A549 (cell line): ENCODE measurements at regions not wholly inside any gene's neighbourhood (a gene's known extent, or its start where the extent isn't known, plus 50 kb on each side); places are given as distances from the start of the nearest gene placed in this dataset.
A peak's percentile ranks its signal among the peaks of the same experiment; 100 is the strongest.

Experiments used
- ATAC-seq, 2 experiments: fragments of 200-7000 bp in 1 of 2; fragments of >200 bp in 1 of 2; cut with Nextera tagmentation in 1 of 2; cut with Tn5 transposase in 1 of 2; 3 replicates each; pipeline versions ENCODE4 v1.8.0 to v1.9.1; 2018 to 2020; ENCODE audit warnings: mild to moderate bottlenecking in 1 of 2, moderate library complexity in 1 of 2
- CTCF ChIA-PET: fragments of 300-600 bp; sonication (Branson Sonifier 250); formaldehyde crosslinking; extraction: SDS; loops from one replicate; lab custom pipeline; 2021; ENCODE audit warnings: antibody characterized with exemption, inconsistent platforms; lab: Yijun Ruan, JAX
- POLR2A ChIA-PET: fragments of 350-600 bp; formaldehyde crosslinking; extraction: SDS; loops from one replicate; lab custom pipeline; 2021; ENCODE audit warnings: antibody characterized with exemption, inconsistent platforms; lab: Yijun Ruan, JAX
- DNase-seq, 2 experiments: peaks; one replicate each; pipeline versions ENCODE4 v3.0.0 to v3.0.0-alpha.2; 2011 to 2016; ENCODE audit warnings: low read depth in 1 of 2, low spot score in 1 of 2
- FAIRE-seq: peaks from 2 replicates; lab custom pipeline; 2011; peaks lifted over from hg19 to GRCh38; lab: Jason Lieb, UNC
- H3K27ac ChIP-seq, 2 experiments: fragments of >200 bp; sonication (Bioruptor Twin); formaldehyde crosslinking; 3 replicates each; pipeline ENCODE4 v1.5.1; 2016 to 2017
- H3K4me1 ChIP-seq: fragments of >200 bp; sonication (Bioruptor Twin); formaldehyde crosslinking; 3 replicates; pipeline ENCODE4 v1.6.1; 2016
- H3K4me2 ChIP-seq: fragments of >200 bp; sonication (Bioruptor Twin); formaldehyde crosslinking; 3 replicates; pipeline ENCODE4 v1.6.1; 2016
- H3K4me3 ChIP-seq: fragments of >200 bp; sonication (Bioruptor Twin); formaldehyde crosslinking; 3 replicates; pipeline ENCODE4 v1.5.1; 2016
- H3K9me3 ChIP-seq: fragments of >200 bp; sonication (Bioruptor Twin); formaldehyde crosslinking; 3 replicates; pipeline ENCODE4 v1.6.1; 2016
- BHLHE40 ChIP-seq: IDR thresholded peaks from 2 replicates; pipeline ENCODE4 v1.6.1; 2012; ENCODE audit warnings: low read depth, low read length, inconsistent platforms
- EHF ChIP-seq: fragments of 250-450 bp; sonication (Bioruptor Pico); IDR thresholded peaks from 2 replicates; pipeline ENCODE4 v1.5.0; 2020; ENCODE audit warnings: mild to moderate bottlenecking
- ESRRA ChIP-seq: fragments of 150-350 bp; IDR thresholded peaks from 2 replicates; pipeline ENCODE4 v1.6.1; 2014; ENCODE audit warnings: mild to moderate bottlenecking, low read length, borderline replicate concordance
- FOSB ChIP-seq: fragments of 250-450 bp; sonication (Bioruptor Pico); IDR thresholded peaks from 2 replicates; pipeline ENCODE4 v1.5.0; 2020; ENCODE audit warnings: mild to moderate bottlenecking, moderate library complexity
- HOXA7 ChIP-seq: fragments of 250-450 bp; sonication (Bioruptor Pico); IDR thresholded peaks from 2 replicates; pipeline ENCODE4 v1.5.0; 2020; ENCODE audit warnings: mild to moderate bottlenecking, moderate library complexity
- HOXB13 ChIP-seq: fragments of 250-450 bp; sonication (Bioruptor Pico); IDR thresholded peaks from 2 replicates; pipeline ENCODE4 v1.5.0; 2020; ENCODE audit warnings: low read depth, mild to moderate bottlenecking, moderate library complexity
- HOXB5 ChIP-seq: fragments of 250-450 bp; sonication (Bioruptor Pico); IDR thresholded peaks from 2 replicates; pipeline ENCODE4 v1.5.0; 2020; ENCODE audit warnings: mild to moderate bottlenecking, moderate library complexity
- JUN ChIP-seq, 2 experiments: fragments of >200 bp; sonication (Bioruptor Twin); formaldehyde crosslinking; IDR thresholded peaks; 2 replicates in 1 of 2; 3 replicates in 1 of 2; pipeline ENCODE4 v1.6.1; 2016 to 2017
- MAFK ChIP-seq: fragments of 450-650 bp; IDR thresholded peaks from 2 replicates; pipeline ENCODE4 v1.6.1; 2014; ENCODE audit not compliant: partially characterized antibody
- NFE2L2 ChIP-seq: fragments of 150-350 bp; conservative IDR thresholded peaks from 2 replicates; pipeline ENCODE4 v1.6.1; 2014; ENCODE audit warnings: low read length
- NPAS2 ChIP-seq: fragments of 250-450 bp; sonication (Bioruptor Pico); IDR thresholded peaks from 2 replicates; pipeline ENCODE4 v1.8.0; 2022; ENCODE audit warnings: mild to moderate bottlenecking, moderate library complexity, borderline replicate concordance
- PHF8 ChIP-seq: fragments of 200-600 bp; sonication (generic); IDR thresholded peaks from 2 replicates; pipeline ENCODE4 v1.6.1; 2016; ENCODE audit warnings: low read depth, mild to moderate bottlenecking, antibody characterized with exemption, moderate library complexity, borderline replicate concordance
- RAD21 ChIP-seq, 2 experiments: fragments of >200 bp in 1 of 2; sonication (Bioruptor Twin) in 1 of 2; formaldehyde crosslinking in 1 of 2; IDR thresholded peaks in 1 of 2; conservative IDR thresholded peaks in 1 of 2; 2 replicates in 1 of 2; 3 replicates in 1 of 2; pipeline ENCODE4 v1.6.1; 2012 to 2018; ENCODE audit warnings: inconsistent platforms in 1 of 2
- RFX5 ChIP-seq: fragments of 450-650 bp; IDR thresholded peaks from 2 replicates; pipeline ENCODE4 v1.7.1; 2014; ENCODE audit warnings: antibody characterized with exemption, mild to moderate bottlenecking, moderate library complexity
- RNF2 ChIP-seq: fragments of 200-600 bp; sonication (generic); IDR thresholded peaks from 2 replicates; pipeline ENCODE4 v1.6.1; 2016; ENCODE audit warnings: low read depth, mild to moderate bottlenecking, antibody characterized with exemption, moderate library complexity, borderline replicate concordance
- SREBF2 ChIP-seq: fragments of 450-650 bp; IDR thresholded peaks from 2 replicates; pipeline ENCODE4 v1.6.1; 2014; ENCODE audit warnings: mild to moderate bottlenecking, moderate library complexity
- TFCP2L1 ChIP-seq: fragments of 250-450 bp; sonication (Bioruptor Pico); IDR thresholded peaks from 2 replicates; pipeline ENCODE4 v1.5.0; 2021; ENCODE audit warnings: mild to moderate bottlenecking
- TP53 ChIP-seq: fragments of 250-450 bp; sonication (Bioruptor Pico); IDR thresholded peaks from 2 replicates; pipeline ENCODE4 v1.5.0; 2021; ENCODE audit warnings: mild to moderate bottlenecking, moderate library complexity
- WGBS: methylation state at CpG from one replicate; pipeline ENCODE4 v1.1.6; 2017; ENCODE audit errors: missing lambda C conversion rate; 5-methylcytosine and 5-hydroxymethylcytosine counted together
- TF ChIP-seq, protein P1 (sequence below): IDR thresholded peaks from 2 replicates; pipeline ENCODE4 v1.6.1; 2012
- TF ChIP-seq, protein P2 (sequence below): fragments of 250-450 bp; sonication (Bioruptor Pico); IDR thresholded peaks from 2 replicates; pipeline ENCODE4 v1.5.0; 2021; ENCODE audit warnings: mild to moderate bottlenecking, moderate library complexity, borderline replicate concordance
- TF ChIP-seq, protein P3 (sequence below): fragments of 450-650 bp; IDR thresholded peaks from 2 replicates; pipeline ENCODE4 v1.6.1; 2014; ENCODE audit warnings: antibody characterized with exemption
- TF ChIP-seq, protein P4 (sequence below): fragments of >200 bp; sonication (Bioruptor Twin); formaldehyde crosslinking; IDR thresholded peaks from 3 replicates; pipeline ENCODE4 v1.6.1; 2016

GRCh38 chr18:78073275-78073674 is 823.6 kb downstream of the GALR1 start:
- ATAC-seq: no peak
- WGBS: 17% methylated on average over 5 of the region's 5 CpGs
- no peak for FAIRE-seq

DNA sequence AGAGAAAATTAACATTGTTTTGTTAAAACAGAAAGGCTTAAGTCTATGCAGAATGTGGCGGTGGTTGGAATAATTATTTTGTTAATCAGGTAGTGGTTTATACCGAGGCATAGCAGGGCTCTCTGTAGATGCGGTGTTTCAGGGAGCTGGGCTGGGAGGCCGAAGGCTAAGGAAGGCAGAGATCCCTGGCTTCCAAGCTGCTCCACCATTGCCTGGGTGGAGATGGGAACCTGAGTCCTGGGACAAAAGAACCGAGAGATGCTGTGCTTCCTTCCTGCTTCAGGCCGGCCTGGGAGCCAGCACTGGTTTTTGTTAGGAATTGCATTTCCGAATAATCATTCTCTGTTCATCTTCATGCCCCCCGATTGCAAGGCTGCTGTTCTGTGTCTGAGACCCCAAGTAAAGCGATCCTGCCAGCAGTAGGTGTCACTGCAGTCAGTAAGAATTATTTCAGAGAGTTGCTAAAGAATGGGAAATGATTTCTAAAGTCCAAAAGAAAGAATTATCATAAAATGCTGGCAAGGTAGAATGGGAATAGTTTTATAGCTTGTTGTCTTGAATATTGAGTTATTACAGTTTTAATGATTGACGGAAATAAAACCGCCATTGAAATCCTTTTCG is 824.9 kb downstream of the GALR1 start:
- Histone ChIP-seq H3K27ac (no peak overlapping the region), H3K4me3 (no peak overlapping the region), H3K4me1 (no peaks in the 10 kb centered on the region), H3K4me2 (no peak overlapping the region), H3K9me3 (no peaks in the 10 kb centered on the region)
- WGBS: 31% methylated on average over 12 of the region's 12 CpGs
- no peak for ATAC-seq
- FAIRE-seq: no peak
- CTCF ChIA-PET: no interaction called here
- TF ChIP-seq RAD21 (conservative IDR thresholded peaks at IDR 0.05 in 1 of 2, IDR thresholded peaks at IDR 0.05 in 1 of 2) (no peak), PHF8 (no peak), RNF2 (no peak), EHF (no peak), HOXB13 (CRISPR knock-in tag) (no peak), SREBF2 (no peak), HOXA7 (CRISPR knock-in tag) (no peak), MAFK (no peak), RFX5 (no peak), ESRRA (no peak), NPAS2 (CRISPR knock-in tag) (no peak), JUN (IDR thresholded peaks at IDR 0.05) (no peak), TFCP2L1 (CRISPR knock-in tag) (no peak)
- TF ChIP-seq, protein P1, sequence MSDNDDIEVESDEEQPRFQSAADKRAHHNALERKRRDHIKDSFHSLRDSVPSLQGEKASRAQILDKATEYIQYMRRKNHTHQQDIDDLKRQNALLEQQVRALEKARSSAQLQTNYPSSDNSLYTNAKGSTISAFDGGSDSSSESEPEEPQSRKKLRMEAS: no peak
- TF ChIP-seq, protein P2, sequence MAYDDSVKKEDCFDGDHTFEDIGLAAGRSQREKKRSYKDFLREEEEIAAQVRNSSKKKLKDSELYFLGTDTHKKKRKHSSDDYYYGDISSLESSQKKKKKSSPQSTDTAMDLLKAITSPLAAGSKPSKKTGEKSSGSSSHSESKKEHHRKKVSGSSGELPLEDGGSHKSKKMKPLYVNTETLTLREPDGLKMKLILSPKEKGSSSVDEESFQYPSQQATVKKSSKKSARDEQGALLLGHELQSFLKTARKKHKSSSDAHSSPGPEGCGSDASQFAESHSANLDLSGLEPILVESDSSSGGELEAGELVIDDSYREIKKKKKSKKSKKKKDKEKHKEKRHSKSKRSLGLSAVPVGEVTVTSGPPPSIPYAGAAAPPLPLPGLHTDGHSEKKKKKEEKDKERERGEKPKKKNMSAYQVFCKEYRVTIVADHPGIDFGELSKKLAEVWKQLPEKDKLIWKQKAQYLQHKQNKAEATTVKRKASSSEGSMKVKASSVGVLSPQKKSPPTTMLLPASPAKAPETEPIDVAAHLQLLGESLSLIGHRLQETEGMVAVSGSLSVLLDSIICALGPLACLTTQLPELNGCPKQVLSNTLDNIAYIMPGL: no peak
- TF ChIP-seq, protein P3, sequence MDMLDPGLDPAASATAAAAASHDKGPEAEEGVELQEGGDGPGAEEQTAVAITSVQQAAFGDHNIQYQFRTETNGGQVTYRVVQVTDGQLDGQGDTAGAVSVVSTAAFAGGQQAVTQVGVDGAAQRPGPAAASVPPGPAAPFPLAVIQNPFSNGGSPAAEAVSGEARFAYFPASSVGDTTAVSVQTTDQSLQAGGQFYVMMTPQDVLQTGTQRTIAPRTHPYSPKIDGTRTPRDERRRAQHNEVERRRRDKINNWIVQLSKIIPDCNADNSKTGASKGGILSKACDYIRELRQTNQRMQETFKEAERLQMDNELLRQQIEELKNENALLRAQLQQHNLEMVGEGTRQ: no peak
- no peak for DNase-seq
- POLR2A ChIA-PET: no interaction called here

More at GRCh38 chr18:78073275-78073674, 823.6 kb downstream of the GALR1 start:
- CTCF ChIA-PET: no interaction called here
- no peak for DNase-seq
- no peaks in the 10 kb centered on the region for H3K4me1 ChIP-seq
- H3K4me2 ChIP-seq: no peak overlapping the region
- H3K27ac ChIP-seq: no peak overlapping the region
- H3K9me3 ChIP-seq: no peaks in the 10 kb centered on the region
- H3K4me3 ChIP-seq: no peak overlapping the region
- TF ChIP-seq RFX5 (no peak), RAD21 (conservative IDR thresholded peaks at IDR 0.05 in 1 of 2, IDR thresholded peaks at IDR 0.05 in 1 of 2) (peak in 1 of 2 experiments; percentile 32; a peak in 3 of 5 replicates), HOXB5 (CRISPR knock-in tag) (no peak)
- POLR2A ChIA-PET: no interaction called here

DNA sequence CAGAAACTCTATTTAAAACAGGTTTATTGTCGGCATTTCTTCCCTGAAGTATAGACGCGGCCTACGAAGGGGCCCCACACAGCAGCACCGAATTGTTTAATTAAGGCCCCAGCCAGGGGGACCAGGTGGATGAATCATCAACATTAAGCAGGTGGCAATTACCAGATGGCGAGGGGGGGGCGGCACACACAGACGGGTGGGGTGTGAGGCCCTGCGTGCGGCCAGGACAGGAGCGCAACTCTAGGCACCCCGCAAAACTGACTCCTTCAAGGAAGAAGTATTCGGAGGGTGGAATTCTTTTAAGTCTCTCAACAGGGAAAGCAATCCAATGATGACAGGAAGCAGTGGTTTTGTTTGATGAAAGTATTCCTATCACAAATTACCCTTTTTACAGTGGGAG is 830.4 kb downstream of the GALR1 start:
- H3K9me3 ChIP-seq: no peaks in the 10 kb centered on the region
- ChIA-PET CTCF (no interaction called here), POLR2A (no interaction called here)
- no peak overlapping the region for H3K27ac ChIP-seq
- 73% methylated on average over 12 of the region's 13 CpGs for WGBS
- H3K4me3 ChIP-seq: no peak overlapping the region
- H3K4me1 ChIP-seq: no peaks in the 10 kb centered on the region
- ATAC-seq (no peak), FAIRE-seq (no peak), DNase-seq (no peak)
- no peak overlapping the region for H3K4me2 ChIP-seq
- TF ChIP-seq, protein P4, sequence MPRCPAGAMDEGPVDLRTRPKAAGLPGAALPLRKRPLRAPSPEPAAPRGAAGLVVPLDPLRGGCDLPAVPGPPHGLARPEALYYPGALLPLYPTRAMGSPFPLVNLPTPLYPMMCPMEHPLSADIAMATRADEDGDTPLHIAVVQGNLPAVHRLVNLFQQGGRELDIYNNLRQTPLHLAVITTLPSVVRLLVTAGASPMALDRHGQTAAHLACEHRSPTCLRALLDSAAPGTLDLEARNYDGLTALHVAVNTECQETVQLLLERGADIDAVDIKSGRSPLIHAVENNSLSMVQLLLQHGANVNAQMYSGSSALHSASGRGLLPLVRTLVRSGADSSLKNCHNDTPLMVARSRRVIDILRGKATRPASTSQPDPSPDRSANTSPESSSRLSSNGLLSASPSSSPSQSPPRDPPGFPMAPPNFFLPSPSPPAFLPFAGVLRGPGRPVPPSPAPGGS: no peak
- no peak for TF ChIP-seq NFE2L2
- no peak for TF ChIP-seq BHLHE40
- no peak for TF ChIP-seq FOSB (CRISPR knock-in tag)
- TF ChIP-seq TP53 (CRISPR knock-in tag): no peak
